Neural progenitor cell (in vitro differentiated cells): ENCODE measurements at regions not wholly inside any gene's neighbourhood (a gene's known extent, or its start where the extent isn't known, plus 50 kb on each side); places are given as distances from the start of the nearest gene placed in this dataset.

Experiments used
- DNase-seq: peaks from one replicate; pipeline ENCODE4 v3.0.0-alpha.2; 2016; ENCODE audit warnings: low spot score
- H2AFZ ChIP-seq: fragments of 200-600 bp; sonication (generic); replicated peaks from 2 replicates; pipeline ENCODE4 v1.6.1; 2016; ENCODE audit warnings: antibody characterized with exemption
- H3F3A ChIP-seq: fragments of 200-600 bp; sonication (generic); 2 replicates; pipeline ENCODE4 v1.6.1; 2016; ENCODE audit warnings: antibody characterized with exemption, low read depth
- H3K27ac ChIP-seq: fragments of 200-600 bp; sonication (generic); 2 replicates; pipeline ENCODE4 v1.5.1; 2016; ENCODE audit warnings: mild to moderate bottlenecking
- H3K27me3 ChIP-seq: fragments of 200-600 bp; sonication (generic); 2 replicates; pipeline ENCODE4 v1.6.1; 2016; ENCODE audit warnings: mild to moderate bottlenecking, moderate library complexity
- H3K36me3 ChIP-seq: fragments of 200-600 bp; sonication (generic); 2 replicates; pipeline ENCODE4 v1.5.1; 2016
- H3K4me1 ChIP-seq: fragments of 200-600 bp; sonication (generic); 2 replicates; pipeline ENCODE4 v1.6.1; 2016; ENCODE audit warnings: mixed run types
- H3K4me2 ChIP-seq: fragments of 200-600 bp; sonication (generic); 2 replicates; pipeline ENCODE4 v1.6.1; 2016
- H3K4me3 ChIP-seq: fragments of 200-600 bp; sonication (generic); 2 replicates; pipeline ENCODE4 v1.5.1; 2016
- H3K79me2 ChIP-seq: fragments of 200-600 bp; sonication (generic); 2 replicates; pipeline ENCODE4 v1.6.1; 2016; ENCODE audit warnings: low read depth
- H3K9ac ChIP-seq: fragments of 200-600 bp; sonication (generic); 2 replicates; pipeline ENCODE4 v1.6.1; 2016
- H3K9me3 ChIP-seq: fragments of 200-600 bp; sonication (generic); 2 replicates; pipeline ENCODE4 v1.5.1; 2016; ENCODE audit warnings: low read depth
- H4K20me1 ChIP-seq: fragments of 200-600 bp; sonication (generic); 2 replicates; pipeline ENCODE4 v1.6.1; 2016; ENCODE audit warnings: low read depth
- H3K27ac Mint-ChIP-seq: 3 replicates; pipeline ENCODE4 v1.8.0; 2021; ENCODE audit warnings: mixed read lengths
- H3K27me3 Mint-ChIP-seq: 2 replicates; pipeline ENCODE4 v1.8.0; 2022; ENCODE audit warnings: low read depth, mild to moderate bottlenecking, inconsistent platforms, moderate library complexity, mixed read lengths; ENCODE audit not compliant: insufficient read depth
- H3K36me3 Mint-ChIP-seq: 3 replicates; pipeline ENCODE4 v1.8.0; 2021; ENCODE audit warnings: mixed read lengths
- H3K4me1 Mint-ChIP-seq: 3 replicates; pipeline ENCODE4 v1.8.0; 2021; ENCODE audit warnings: mixed read lengths
- H3K4me3 Mint-ChIP-seq: 3 replicates; pipeline ENCODE4 v1.8.0; 2021; ENCODE audit warnings: mild to moderate bottlenecking, moderate library complexity, mixed read lengths
- H3K9me3 Mint-ChIP-seq: 3 replicates; pipeline ENCODE4 v1.8.0; 2020; ENCODE audit warnings: mixed read lengths
- CTCF ChIP-seq: fragments of 200-600 bp; sonication (generic); IDR thresholded peaks from 2 replicates; pipeline ENCODE4 v1.5.1; 2017; ENCODE audit warnings: antibody characterized with exemption, mild to moderate bottlenecking
- EZH2 ChIP-seq: fragments of 200-600 bp; sonication (generic); IDR thresholded peaks from 2 replicates; pipeline ENCODE4 v1.6.1; 2017; ENCODE audit warnings: antibody characterized with exemption, mild to moderate bottlenecking, moderate library complexity
- EZH2phosphoT487 ChIP-seq: fragments of 200-600 bp; sonication (generic); IDR thresholded peaks from 2 replicates; pipeline ENCODE4 v1.6.1; 2017; ENCODE audit warnings: antibody characterized with exemption

DNA sequence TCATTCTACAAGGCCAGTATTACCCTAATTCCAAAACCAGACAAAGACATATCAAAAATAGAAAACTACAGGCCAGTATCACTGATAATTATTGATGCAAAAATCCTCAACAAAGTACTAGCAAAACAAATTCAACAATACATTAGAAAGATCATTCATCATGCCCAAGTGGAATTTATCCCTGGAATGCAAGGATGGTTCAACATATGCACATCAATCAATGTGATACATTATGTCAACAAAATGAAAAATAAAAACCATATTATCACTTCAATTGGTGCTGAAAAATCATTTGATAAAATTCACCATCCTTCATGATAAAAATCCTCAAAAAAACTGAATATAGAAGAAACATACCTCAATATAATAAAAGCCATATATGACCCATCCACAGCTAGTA lies 115.2 kb upstream of the SLC27A6 start:
- Mint-ChIP-seq H3K9me3 (peaks cover 28% of the 10 kb centered on the region), H3K27me3 (no peaks in the 10 kb centered on the region), H3K27ac (no peak overlapping the region), H3K36me3 (no peaks in the 10 kb centered on the region), H3K4me3 (no peak overlapping the region), H3K4me1 (peaks cover 6% of the 10 kb centered on the region)
- Histone ChIP-seq H2AFZ (no peak overlapping the region), H3K79me2 (no peaks in the 10 kb centered on the region), H3K36me3 (no peaks in the 10 kb centered on the region), H3K4me2 (no peak overlapping the region), H3K9me3 (peaks cover 9% of the 10 kb centered on the region), H3K9ac (no peak overlapping the region), H4K20me1 (no peaks in the 10 kb centered on the region), H3K4me3 (no peak overlapping the region), H3K27me3 (no peaks in the 10 kb centered on the region), H3F3A (no peaks in the 10 kb centered on the region), H3K4me1 (no peaks in the 10 kb centered on the region), H3K27ac (no peak overlapping the region)
- DNase-seq = no peak
- TF ChIP-seq EZH2phosphoT487 = no peak
- no peak for TF ChIP-seq EZH2
- TF ChIP-seq CTCF = no peak

DNA sequence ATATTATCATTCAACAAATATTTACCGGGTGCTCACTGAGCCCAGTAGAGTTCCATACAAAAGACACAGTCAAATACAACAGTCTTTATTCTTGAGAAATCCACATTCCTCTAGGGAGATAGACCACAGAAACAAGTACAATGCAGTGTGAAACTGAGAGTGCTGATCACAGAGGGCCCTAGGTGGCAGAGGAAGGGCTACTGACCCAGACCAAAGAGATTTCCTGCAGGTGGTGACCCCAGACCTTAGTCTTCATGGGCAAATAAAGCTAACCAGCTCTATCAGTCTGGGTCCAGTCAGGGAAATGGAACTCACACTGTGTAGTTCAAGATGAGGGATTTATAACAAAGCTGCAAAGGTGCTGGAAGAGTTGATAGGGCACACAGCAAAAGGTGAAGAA lies 110.4 kb upstream of the SLC27A6 start:
- Mint-ChIP-seq H3K4me1 (peaks cover 9% of the 10 kb centered on the region), H3K27ac (no peak overlapping the region), H3K27me3 (no peaks in the 10 kb centered on the region), H3K9me3 (peaks cover 13% of the 10 kb centered on the region), H3K4me3 (no peak overlapping the region), H3K36me3 (no peaks in the 10 kb centered on the region)
- no peaks in the 10 kb centered on the region for H3K36me3 ChIP-seq
- H3K4me1 ChIP-seq = no peaks in the 10 kb centered on the region
- H4K20me1 ChIP-seq = no peaks in the 10 kb centered on the region
- no peaks in the 10 kb centered on the region for H3K9me3 ChIP-seq
- H3K9ac ChIP-seq = no peak overlapping the region
- no peaks in the 10 kb centered on the region for H3K79me2 ChIP-seq
- H3F3A ChIP-seq = no peaks in the 10 kb centered on the region
- H2AFZ ChIP-seq = no peak overlapping the region
- DNase-seq = no peak
- no peaks in the 10 kb centered on the region for H3K27me3 ChIP-seq
- TF ChIP-seq EZH2phosphoT487 (no peak), EZH2 (no peak), CTCF (no peak)
- no peak overlapping the region for H3K27ac ChIP-seq
- H3K4me2 ChIP-seq = no peak overlapping the region
- no peak overlapping the region for H3K4me3 ChIP-seq

DNA sequence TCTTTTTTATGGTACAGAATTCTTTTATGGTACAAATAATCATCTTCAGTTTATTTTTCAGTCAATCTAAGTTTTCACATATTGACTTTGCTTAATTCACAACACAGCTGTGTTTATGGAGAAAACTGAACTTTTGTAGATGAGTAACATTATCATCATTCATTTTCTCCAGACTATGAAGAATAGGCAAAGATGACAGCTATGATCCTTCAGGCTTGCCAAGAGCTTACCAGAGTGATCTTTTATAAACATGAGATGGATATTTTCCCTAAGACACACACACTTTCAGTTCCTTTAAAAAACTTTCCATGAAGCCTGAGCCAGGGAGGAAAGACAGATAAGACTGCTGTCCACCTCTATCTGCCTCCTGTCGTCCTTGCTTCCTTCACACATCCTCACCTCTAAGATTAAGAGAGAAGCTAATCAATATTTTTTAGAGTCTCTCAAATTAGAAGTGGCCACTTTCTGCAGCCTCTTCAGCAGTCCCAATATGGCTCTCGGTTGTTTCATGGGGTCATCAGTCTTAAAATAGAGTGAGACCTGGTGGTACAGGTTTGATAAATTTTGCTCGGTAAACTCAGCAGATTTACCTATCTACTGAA lies 108.1 kb upstream of the SLC27A6 start:
- peaks cover 4% of the 10 kb centered on the region for H3K9me3 Mint-ChIP-seq
- DNase-seq = no peak
- no peak overlapping the region for H3K27ac Mint-ChIP-seq
- no peak overlapping the region for H3K4me2 ChIP-seq
- peaks cover 9% of the 10 kb centered on the region for H3K4me1 Mint-ChIP-seq
- H3K4me1 ChIP-seq = no peaks in the 10 kb centered on the region
- H2AFZ ChIP-seq = no peak overlapping the region
- TF ChIP-seq EZH2 = no peak
- no peak for TF ChIP-seq CTCF
- TF ChIP-seq EZH2phosphoT487 = no peak
- H3K79me2 ChIP-seq = no peaks in the 10 kb centered on the region
- H3K27me3 Mint-ChIP-seq = no peaks in the 10 kb centered on the region
- no peaks in the 10 kb centered on the region for H4K20me1 ChIP-seq
- no peak overlapping the region for H3K4me3 ChIP-seq
- H3F3A ChIP-seq = no peaks in the 10 kb centered on the region
- H3K36me3 Mint-ChIP-seq = no peaks in the 10 kb centered on the region
- no peak overlapping the region for H3K27ac ChIP-seq
- H3K36me3 ChIP-seq = no peaks in the 10 kb centered on the region
- H3K9me3 ChIP-seq = no peaks in the 10 kb centered on the region
- no peak overlapping the region for H3K4me3 Mint-ChIP-seq
- no peak overlapping the region for H3K9ac ChIP-seq
- H3K27me3 ChIP-seq = no peaks in the 10 kb centered on the region
